C4-2B (cell line): ENCODE measurements at regions not wholly inside any gene's neighbourhood (a gene's known extent, or its start where the extent isn't known, plus 50 kb on each side); places are given as distances from the start of the nearest gene placed in this dataset.

Experiments used
- ZFX ChIP-seq: fragments of 450-650 bp; IDR thresholded peaks from 2 replicates; pipeline ENCODE4 v1.6.1; 2017
- TF ChIP-seq, protein P1 (sequence below): fragments of 450-650 bp; conservative IDR thresholded peaks from 2 replicates; pipeline ENCODE4 v1.5.1; 2017; ENCODE audit warnings: mild to moderate bottlenecking

GRCh38 chr4:137039370-137039769 lies 492.9 kb downstream of the PCDH18 start:
- TF ChIP-seq, protein P1, sequence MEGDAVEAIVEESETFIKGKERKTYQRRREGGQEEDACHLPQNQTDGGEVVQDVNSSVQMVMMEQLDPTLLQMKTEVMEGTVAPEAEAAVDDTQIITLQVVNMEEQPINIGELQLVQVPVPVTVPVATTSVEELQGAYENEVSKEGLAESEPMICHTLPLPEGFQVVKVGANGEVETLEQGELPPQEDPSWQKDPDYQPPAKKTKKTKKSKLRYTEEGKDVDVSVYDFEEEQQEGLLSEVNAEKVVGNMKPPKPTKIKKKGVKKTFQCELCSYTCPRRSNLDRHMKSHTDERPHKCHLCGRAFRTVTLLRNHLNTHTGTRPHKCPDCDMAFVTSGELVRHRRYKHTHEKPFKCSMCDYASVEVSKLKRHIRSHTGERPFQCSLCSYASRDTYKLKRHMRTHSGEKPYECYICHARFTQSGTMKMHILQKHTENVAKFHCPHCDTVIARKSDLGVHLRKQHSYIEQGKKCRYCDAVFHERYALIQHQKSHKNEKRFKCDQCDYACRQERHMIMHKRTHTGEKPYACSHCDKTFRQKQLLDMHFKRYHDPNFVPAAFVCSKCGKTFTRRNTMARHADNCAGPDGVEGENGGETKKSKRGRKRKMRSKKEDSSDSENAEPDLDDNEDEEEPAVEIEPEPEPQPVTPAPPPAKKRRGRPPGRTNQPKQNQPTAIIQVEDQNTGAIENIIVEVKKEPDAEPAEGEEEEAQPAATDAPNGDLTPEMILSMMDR = no peak
- TF ChIP-seq ZFX = no peak
